ENCODE measurements at regions not wholly inside any gene's neighbourhood (a gene's known extent, or its start where the extent isn't known, plus 50 kb on each side); places are given as distances from the start of the nearest gene placed in this dataset.

- H3K4me3 ChIP-seq (ENCODE audit: low read depth in 1 of 2, low read length in 2 of 2), result no peak overlapping the region
- H3K9me3 ChIP-seq (ENCODE audit: control insufficient read depth in 1 of 2, low read length in 2 of 2), result no peaks in the 10 kb centered on the region
- H3K4me1 ChIP-seq (ENCODE audit: control insufficient read depth in 1 of 2, insufficient read depth in 2 of 2, low read length in 2 of 2), result no peaks in the 10 kb centered on the region
- H3K9ac ChIP-seq (ENCODE audit: low read depth in 1 of 2, low read length in 2 of 2), result no peak overlapping the region
- H3K36me3 ChIP-seq (ENCODE audit: control insufficient read depth in 1 of 2, insufficient read depth in 2 of 2, low read length in 2 of 2), result no peaks in the 10 kb centered on the region
- H3K27ac ChIP-seq (ENCODE audit: low read depth, low read length), result no peak overlapping the region
- H3K27me3 ChIP-seq (ENCODE audit: control insufficient read depth in 1 of 2, insufficient read depth in 2 of 2, low read length in 2 of 2), result no peaks in the 10 kb centered on the region
Observed at GRCh38 chr5:69033690-69034089, 60.1 kb upstream of the SLC30A5 start.

- no peaks in the 10 kb centered on the region for H3K9me3 ChIP-seq (ENCODE audit: control insufficient read depth in 1 of 2, low read length in 2 of 2)
- H3K9ac ChIP-seq (ENCODE audit: low read depth in 1 of 2, low read length in 2 of 2), result no peak overlapping the region
- no peak overlapping the region for H3K4me3 ChIP-seq (ENCODE audit: low read depth in 1 of 2, low read length in 2 of 2)
- no peaks in the 10 kb centered on the region for H3K4me1 ChIP-seq (ENCODE audit: control insufficient read depth in 1 of 2, insufficient read depth in 2 of 2, low read length in 2 of 2)
- no peaks in the 10 kb centered on the region for H3K27me3 ChIP-seq (ENCODE audit: control insufficient read depth in 1 of 2, insufficient read depth in 2 of 2, low read length in 2 of 2)
- no peaks in the 10 kb centered on the region for H3K36me3 ChIP-seq (ENCODE audit: control insufficient read depth in 1 of 2, insufficient read depth in 2 of 2, low read length in 2 of 2)
- no peak overlapping the region for H3K27ac ChIP-seq (ENCODE audit: low read depth, low read length)
Observed at GRCh38 chr5:69034898-69035297, 58.9 kb upstream of the SLC30A5 start.

GRCh38 chr5:69035665-69036064 is 58.1 kb upstream of the SLC30A5 start:
- no peak overlapping the region for H3K4me3 ChIP-seq (ENCODE audit: low read depth in 1 of 2, low read length in 2 of 2)
- H3K36me3 ChIP-seq (ENCODE audit: control insufficient read depth in 1 of 2, insufficient read depth in 2 of 2, low read length in 2 of 2), result no peaks in the 10 kb centered on the region
- no peaks in the 10 kb centered on the region for H3K27me3 ChIP-seq (ENCODE audit: control insufficient read depth in 1 of 2, insufficient read depth in 2 of 2, low read length in 2 of 2)
- H3K9ac ChIP-seq (ENCODE audit: low read depth in 1 of 2, low read length in 2 of 2), result no peak overlapping the region
- H3K9me3 ChIP-seq (ENCODE audit: control insufficient read depth in 1 of 2, low read length in 2 of 2), result no peaks in the 10 kb centered on the region
- H3K4me1 ChIP-seq (ENCODE audit: control insufficient read depth in 1 of 2, insufficient read depth in 2 of 2, low read length in 2 of 2), result no peaks in the 10 kb centered on the region
- no peak overlapping the region for H3K27ac ChIP-seq (ENCODE audit: low read depth, low read length)

GRCh38 chr5:69038539-69038938 is 55.3 kb upstream of the SLC30A5 start:
- Histone ChIP-seq H3K9ac (ENCODE audit: low read depth in 1 of 2, low read length in 2 of 2) (no peak overlapping the region), H3K4me1 (ENCODE audit: control insufficient read depth in 1 of 2, insufficient read depth in 2 of 2, low read length in 2 of 2) (peaks cover 0 to 3% of the 10 kb centered on the region in 2 donors), H3K9me3 (ENCODE audit: control insufficient read depth in 1 of 2, low read length in 2 of 2) (no peaks in the 10 kb centered on the region), H3K27me3 (ENCODE audit: control insufficient read depth in 1 of 2, insufficient read depth in 2 of 2, low read length in 2 of 2) (no peaks in the 10 kb centered on the region), H3K36me3 (ENCODE audit: control insufficient read depth in 1 of 2, insufficient read depth in 2 of 2, low read length in 2 of 2) (no peaks in the 10 kb centered on the region), H3K27ac (ENCODE audit: low read depth, low read length) (no peak overlapping the region), H3K4me3 (ENCODE audit: low read depth in 1 of 2, low read length in 2 of 2) (no peak overlapping the region)

- Histone ChIP-seq H3K36me3 (ENCODE audit: control insufficient read depth in 1 of 2, insufficient read depth in 2 of 2, low read length in 2 of 2) (no peaks in the 10 kb centered on the region), H3K9me3 (ENCODE audit: control insufficient read depth in 1 of 2, low read length in 2 of 2) (no peaks in the 10 kb centered on the region), H3K9ac (ENCODE audit: low read depth in 1 of 2, low read length in 2 of 2) (no peak overlapping the region), H3K4me3 (ENCODE audit: low read depth in 1 of 2, low read length in 2 of 2) (no peak overlapping the region), H3K4me1 (ENCODE audit: control insufficient read depth in 1 of 2, insufficient read depth in 2 of 2, low read length in 2 of 2) (peaks cover 0 to 5% of the 10 kb centered on the region in 2 donors), H3K27me3 (ENCODE audit: control insufficient read depth in 1 of 2, insufficient read depth in 2 of 2, low read length in 2 of 2) (no peaks in the 10 kb centered on the region), H3K27ac (ENCODE audit: low read depth, low read length) (no peak overlapping the region)
Observed at GRCh38 chr5:69039829-69040228, 54.0 kb upstream of the SLC30A5 start.

GRCh38 chr5:69042500-69042899 is 51.3 kb upstream of the SLC30A5 start:
- peaks cover 0 to 5% of the 10 kb centered on the region in 2 donors for H3K4me1 ChIP-seq (ENCODE audit: control insufficient read depth in 1 of 2, insufficient read depth in 2 of 2, low read length in 2 of 2)
- H3K9ac ChIP-seq (ENCODE audit: low read depth in 1 of 2, low read length in 2 of 2), result no peak overlapping the region
- no peak overlapping the region for H3K4me3 ChIP-seq (ENCODE audit: low read depth in 1 of 2, low read length in 2 of 2)
- no peaks in the 10 kb centered on the region for H3K27me3 ChIP-seq (ENCODE audit: control insufficient read depth in 1 of 2, insufficient read depth in 2 of 2, low read length in 2 of 2)
- H3K27ac ChIP-seq (ENCODE audit: low read depth, low read length), result no peak overlapping the region
- no peaks in the 10 kb centered on the region for H3K36me3 ChIP-seq (ENCODE audit: control insufficient read depth in 1 of 2, insufficient read depth in 2 of 2, low read length in 2 of 2)
- H3K9me3 ChIP-seq (ENCODE audit: control insufficient read depth in 1 of 2, low read length in 2 of 2), result no peaks in the 10 kb centered on the region

GRCh38 chr5:69042915-69043654 is 50.7 kb upstream of the SLC30A5 start:
- Histone ChIP-seq H3K27me3 (ENCODE audit: control insufficient read depth in 1 of 2, insufficient read depth in 2 of 2, low read length in 2 of 2) (no peaks in the 10 kb centered on the region), H3K9ac (ENCODE audit: low read depth in 1 of 2, low read length in 2 of 2) (peak overlapping the region; percentile 75 to 83), H3K9me3 (ENCODE audit: control insufficient read depth in 1 of 2, low read length in 2 of 2) (no peaks in the 10 kb centered on the region), H3K4me3 (ENCODE audit: low read depth in 1 of 2, low read length in 2 of 2) (peak overlapping the region; percentile 86 to 93), H3K4me1 (ENCODE audit: control insufficient read depth in 1 of 2, insufficient read depth in 2 of 2, low read length in 2 of 2) (peaks cover 0 to 5% of the 10 kb centered on the region in 2 donors), H3K36me3 (ENCODE audit: control insufficient read depth in 1 of 2, insufficient read depth in 2 of 2, low read length in 2 of 2) (no peaks in the 10 kb centered on the region), H3K27ac (ENCODE audit: low read depth, low read length) (peak overlapping the region; percentile 60)

GRCh38 chr5:69043655-69043996 is 50.2 kb upstream of the SLC30A5 start:
- H3K9ac ChIP-seq (ENCODE audit: low read depth in 1 of 2, low read length in 2 of 2), result peak overlapping the region; percentile 75 to 83
- H3K4me1 ChIP-seq (ENCODE audit: control insufficient read depth in 1 of 2, insufficient read depth in 2 of 2, low read length in 2 of 2), result peaks cover 0 to 5% of the 10 kb centered on the region in 2 donors
- H3K27ac ChIP-seq (ENCODE audit: low read depth, low read length), result no peak overlapping the region

More at GRCh38 chr5:69043655-69043996, 50.2 kb upstream of the SLC30A5 start:
- Histone ChIP-seq H3K4me3 (ENCODE audit: low read depth in 1 of 2, low read length in 2 of 2) (peak overlapping the region; percentile 86 to 93), H3K27me3 (ENCODE audit: control insufficient read depth in 1 of 2, insufficient read depth in 2 of 2, low read length in 2 of 2) (no peaks in the 10 kb centered on the region), H3K9me3 (ENCODE audit: control insufficient read depth in 1 of 2, low read length in 2 of 2) (no peaks in the 10 kb centered on the region), H3K36me3 (ENCODE audit: control insufficient read depth in 1 of 2, insufficient read depth in 2 of 2, low read length in 2 of 2) (no peaks in the 10 kb centered on the region)

Data from duodenal mucosa (tissue), 2 donors.